A673 (cell line): ENCODE measurements at regions not wholly inside any gene's neighbourhood (a gene's known extent, or its start where the extent isn't known, plus 50 kb on each side); places are given as distances from the start of the nearest gene placed in this dataset.

Experiments used
- BruUV-seq: library from RNA; stranded (reverse); fragments of 400-500 nt; replicated peaks from 2 replicates; lab custom pipeline; 2021; lab: Mats Ljungman, UMichigan
- CTCF ChIA-PET: fragments of 300-600 bp; sonication (Branson Sonifier 250); formaldehyde crosslinking; loops from one replicate; lab custom pipeline; 2022; ENCODE audit warnings: antibody characterized with exemption; lab: Charles Lee
- POLR2A ChIA-PET: fragments of 300-600 bp; sonication (Branson Sonifier 250); formaldehyde crosslinking; loops from one replicate; lab custom pipeline; 2022; ENCODE audit warnings: antibody characterized with exemption; ENCODE audit not compliant: low non-redundant PET; lab: Charles Lee
- DNase-seq: peaks from one replicate; pipeline ENCODE4 v3.0.0-alpha.2; 2015; ENCODE audit warnings: low spot score
- H3K27ac ChIP-seq: fragments of 200-600 bp; sonication (generic); 2 replicates; pipeline ENCODE4 v1.5.1; 2016; ENCODE audit warnings: mixed run types, low read depth, mild to moderate bottlenecking, mixed read lengths, antibody characterized with exemption, low read length; ENCODE audit not compliant: poor library complexity, severe bottlenecking
- H3K27me3 ChIP-seq: fragments of 200-600 bp; sonication (generic); replicated peaks from 2 replicates; pipeline ENCODE4 v1.6.1; 2017; ENCODE audit warnings: mixed run types, low read depth, mild to moderate bottlenecking, mixed read lengths, antibody characterized with exemption, low read length; ENCODE audit not compliant: insufficient read depth, poor library complexity
- H3K36me3 ChIP-seq: fragments of 200-600 bp; sonication (generic); 2 replicates; pipeline ENCODE4 v1.6.1; 2016; ENCODE audit warnings: mixed run types, mild to moderate bottlenecking, mixed read lengths, antibody characterized with exemption, low read length; ENCODE audit not compliant: insufficient read depth, poor library complexity, severe bottlenecking
- H3K4me1 ChIP-seq: fragments of 200-600 bp; sonication (generic); 2 replicates; pipeline ENCODE4 v1.6.1; 2017; ENCODE audit warnings: mixed run types, mild to moderate bottlenecking, mixed read lengths, antibody characterized with exemption, low read length; ENCODE audit not compliant: insufficient read depth, poor library complexity, severe bottlenecking
- H3K4me3 ChIP-seq: fragments of 200-600 bp; sonication (generic); 2 replicates; pipeline ENCODE4 v1.5.1; 2016; ENCODE audit warnings: low read depth, mixed run types, mild to moderate bottlenecking, mixed read lengths, low read length; ENCODE audit not compliant: poor library complexity, severe bottlenecking
- H3K9me3 ChIP-seq: fragments of 200-600 bp; sonication (generic); 2 replicates; pipeline ENCODE4 v1.6.1; 2016; ENCODE audit warnings: mixed run types, low read depth, mild to moderate bottlenecking, mixed read lengths, antibody characterized with exemption, low read length; ENCODE audit not compliant: poor library complexity, severe bottlenecking
- EZH2 ChIP-seq: fragments of 200-600 bp; sonication (generic); IDR thresholded peaks from 2 replicates; pipeline ENCODE4 v1.6.1; 2017; ENCODE audit warnings: borderline replicate concordance, low read depth, mild to moderate bottlenecking, mixed read lengths, antibody characterized with exemption, low read length; ENCODE audit not compliant: poor library complexity, severe bottlenecking
- intact Hi-C: fragments of 100-400 bp; cut with micrococcal nuclease; formaldehyde crosslinking; loops from one replicate; pipeline ENCODE4 v1.10.0; 2022; ENCODE audit not compliant: unreplicated experiment
- TF ChIP-seq, protein P1 (sequence below): fragments of 300-800, 200-600 bp; sonication (generic); conservative IDR thresholded peaks from 2 replicates; pipeline ENCODE4 v1.5.1; 2017; ENCODE audit warnings: low read depth, mild to moderate bottlenecking, antibody characterized with exemption, low read length, moderate library complexity, mixed read lengths

DNA sequence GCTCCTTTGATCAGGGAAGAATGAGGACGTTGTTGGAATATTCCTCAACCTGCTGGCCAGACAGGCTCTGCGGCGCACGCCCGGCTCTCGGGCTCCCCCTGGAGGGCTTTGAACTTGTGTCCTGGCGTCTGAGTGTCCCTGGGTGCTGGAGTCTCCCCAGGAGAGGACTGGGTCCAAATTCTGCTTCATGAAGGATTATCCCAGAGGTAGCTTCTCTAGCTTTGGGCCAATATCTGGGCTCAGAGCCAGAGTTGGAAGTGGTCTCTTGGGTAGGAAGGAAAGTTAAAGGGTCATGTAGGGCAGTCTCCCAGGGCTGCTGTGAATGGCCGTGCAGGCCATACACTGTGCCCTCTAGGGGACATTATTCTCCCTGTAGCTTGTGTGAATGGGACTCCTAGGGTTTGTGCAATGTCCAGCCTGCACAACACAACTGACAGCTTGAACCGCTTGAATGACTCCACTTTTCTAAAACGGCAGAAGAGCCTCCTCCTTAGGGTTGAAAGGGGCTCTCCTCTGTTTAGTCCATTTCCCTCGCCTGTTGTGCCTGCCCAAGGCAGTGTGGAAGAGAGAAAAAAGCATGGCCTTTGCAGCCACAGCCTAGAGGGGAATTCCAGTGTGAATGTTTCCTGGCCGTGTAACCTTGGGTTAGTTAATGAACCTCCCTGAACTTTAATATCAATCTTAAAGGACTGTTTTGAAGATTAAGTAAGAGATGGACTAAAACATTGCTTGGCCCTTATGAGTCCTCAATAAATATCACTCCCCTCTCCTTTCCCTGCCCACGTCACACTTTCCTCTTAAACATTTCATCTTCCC, 111.2 kb upstream of the THY1 start:
- H3K27me3 ChIP-seq = no peaks in the 10 kb centered on the region
- CTCF ChIA-PET = interaction anchor here (0.5 to 1.1 kb wide), 6 partner anchors 10 to 1347 kb away, joined by 3 to 6 read pairs (median 4); no protein-coding TSS in a partner anchor
- DNase-seq = peak; percentile 73
- intact Hi-C loops = loop anchor here (2.0 kb wide), 1 partner anchor 53 kb away; no protein-coding TSS in a partner anchor
- TF ChIP-seq, protein P1, sequence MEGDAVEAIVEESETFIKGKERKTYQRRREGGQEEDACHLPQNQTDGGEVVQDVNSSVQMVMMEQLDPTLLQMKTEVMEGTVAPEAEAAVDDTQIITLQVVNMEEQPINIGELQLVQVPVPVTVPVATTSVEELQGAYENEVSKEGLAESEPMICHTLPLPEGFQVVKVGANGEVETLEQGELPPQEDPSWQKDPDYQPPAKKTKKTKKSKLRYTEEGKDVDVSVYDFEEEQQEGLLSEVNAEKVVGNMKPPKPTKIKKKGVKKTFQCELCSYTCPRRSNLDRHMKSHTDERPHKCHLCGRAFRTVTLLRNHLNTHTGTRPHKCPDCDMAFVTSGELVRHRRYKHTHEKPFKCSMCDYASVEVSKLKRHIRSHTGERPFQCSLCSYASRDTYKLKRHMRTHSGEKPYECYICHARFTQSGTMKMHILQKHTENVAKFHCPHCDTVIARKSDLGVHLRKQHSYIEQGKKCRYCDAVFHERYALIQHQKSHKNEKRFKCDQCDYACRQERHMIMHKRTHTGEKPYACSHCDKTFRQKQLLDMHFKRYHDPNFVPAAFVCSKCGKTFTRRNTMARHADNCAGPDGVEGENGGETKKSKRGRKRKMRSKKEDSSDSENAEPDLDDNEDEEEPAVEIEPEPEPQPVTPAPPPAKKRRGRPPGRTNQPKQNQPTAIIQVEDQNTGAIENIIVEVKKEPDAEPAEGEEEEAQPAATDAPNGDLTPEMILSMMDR = peak; percentile 97
- TF ChIP-seq EZH2 = no peak
- H3K27ac ChIP-seq = no peak overlapping the region
- no peaks in the 10 kb centered on the region for H3K36me3 ChIP-seq
- H3K9me3 ChIP-seq = no peaks in the 10 kb centered on the region
- BruUV-seq = no TSS peak
- POLR2A ChIA-PET = no interaction called here
- no peaks in the 10 kb centered on the region for H3K4me1 ChIP-seq
- H3K4me3 ChIP-seq = no peak overlapping the region

- no peaks in the 10 kb centered on the region for H3K9me3 ChIP-seq
- CTCF ChIA-PET = interaction anchor here (0.6 to 1.1 kb wide), 3 partner anchors 107 to 1346 kb away, joined by 3 to 6 read pairs (median 4); no protein-coding TSS in a partner anchor
- H3K36me3 ChIP-seq = no peaks in the 10 kb centered on the region
- no peaks in the 10 kb centered on the region for H3K4me1 ChIP-seq
- intact Hi-C loops = no loop called here
- no peak overlapping the region for H3K4me3 ChIP-seq
- H3K27me3 ChIP-seq = no peaks in the 10 kb centered on the region
- TF ChIP-seq, protein P1 = no peak
- no peak for TF ChIP-seq EZH2
- BruUV-seq = no TSS peak
- no peak for DNase-seq
- no peak overlapping the region for H3K27ac ChIP-seq
- POLR2A ChIA-PET = no interaction called here
Observed at GRCh38 chr11:119533462-119533861, 110.5 kb upstream of the THY1 start.

GRCh38 chr11:119532551-119532950, 109.6 kb upstream of the THY1 start:
- intact Hi-C loops = no loop called here
- H3K27ac ChIP-seq = no peak overlapping the region
- POLR2A ChIA-PET = no interaction called here
- DNase-seq = no peak
- no peak overlapping the region for H3K4me3 ChIP-seq
- BruUV-seq = no TSS peak
- H3K36me3 ChIP-seq = no peaks in the 10 kb centered on the region
- no peaks in the 10 kb centered on the region for H3K9me3 ChIP-seq
- no peaks in the 10 kb centered on the region for H3K4me1 ChIP-seq
- CTCF ChIA-PET = no interaction called here
- H3K27me3 ChIP-seq = no peaks in the 10 kb centered on the region
- TF ChIP-seq, protein P1 = no peak
- TF ChIP-seq EZH2 = no peak
